Stimulated activated naive CD8-positive, alpha-beta T cell treated with anti-CD3 and anti-CD28 coated beads, Interleukin-15, Interleukin-2, amounts not matched to agents 100 ng/mL and 50 ng/mL, for 24 hours (primary cell): ENCODE measurements at regions not wholly inside any gene's neighbourhood (a gene's known extent, or its start where the extent isn't known, plus 50 kb on each side); places are given as distances from the start of the nearest gene placed in this dataset.
"Not testable (repeated sequence)": the region's sequence is repeated elsewhere in the genome, so short reads cannot be mapped to it uniquely, and the experiment has no call there.

Experiments used
- H3K27ac Mint-ChIP-seq: one replicate; pipeline ENCODE4 v1.8.0; 2021; ENCODE audit warnings: mild to moderate bottlenecking, mixed read lengths
- H3K27me3 Mint-ChIP-seq: one replicate; pipeline ENCODE4 v1.8.0; 2021; ENCODE audit warnings: mixed read lengths
- H3K36me3 Mint-ChIP-seq: one replicate; pipeline ENCODE4 v1.8.0; 2021; ENCODE audit warnings: low read depth, mixed read lengths
- H3K4me1 Mint-ChIP-seq: one replicate; pipeline ENCODE4 v1.8.0; 2021; ENCODE audit warnings: low read depth, mixed read lengths
- H3K4me3 Mint-ChIP-seq: one replicate; pipeline ENCODE4 v1.8.0; 2021; ENCODE audit warnings: mild to moderate bottlenecking, mixed read lengths
- H3K9me3 Mint-ChIP-seq: one replicate; pipeline ENCODE4 v1.8.0; 2021; ENCODE audit warnings: mixed read lengths

DNA sequence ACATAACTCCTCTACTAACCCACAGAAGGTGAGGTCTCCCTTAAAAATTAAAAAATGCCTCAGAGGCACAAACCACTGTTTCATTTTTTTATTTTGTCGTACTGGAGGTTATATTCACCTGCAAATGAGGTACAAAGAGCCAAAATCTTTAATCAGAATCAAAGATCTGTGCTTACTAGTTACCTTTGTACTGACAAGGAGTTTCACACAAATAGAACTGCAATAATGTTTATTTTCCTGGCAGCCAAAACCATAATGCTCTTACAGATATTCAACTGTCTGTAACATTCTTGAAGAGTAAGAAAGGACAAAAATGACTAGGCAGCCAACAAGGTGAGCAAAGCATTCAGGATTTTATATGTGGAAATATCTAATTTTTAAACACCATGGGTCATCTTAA is 105.1 kb upstream of the NOL4 start:
- Mint-ChIP-seq H3K9me3 (peaks cover 5% of the 10 kb centered on the region), H3K36me3 (no peaks in the 10 kb centered on the region), H3K27me3 (no peaks in the 10 kb centered on the region), H3K4me1 (no peaks in the 10 kb centered on the region), H3K4me3 (no peak overlapping the region), H3K27ac (no peak overlapping the region)

DNA sequence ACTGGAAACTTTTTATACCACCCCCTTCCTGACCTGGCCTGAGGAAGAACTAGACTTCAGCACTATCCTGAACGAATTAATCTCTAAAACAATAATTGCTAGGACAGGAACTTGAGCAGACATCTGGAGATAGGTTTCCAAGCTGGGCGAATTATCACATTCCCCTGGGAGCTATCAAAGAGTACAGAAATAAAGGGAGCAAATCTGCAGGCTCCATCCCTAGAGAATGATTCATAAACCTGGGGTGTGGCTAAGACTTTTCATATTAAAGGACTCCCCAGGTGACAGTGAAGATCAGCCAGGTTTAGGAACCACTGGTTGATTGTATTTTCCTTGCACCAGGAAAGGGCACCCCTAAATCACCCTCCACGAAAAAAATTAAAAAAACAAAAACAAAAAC is 105.6 kb upstream of the NOL4 start:
- Mint-ChIP-seq H3K27ac (no peak overlapping the region), H3K36me3 (no peaks in the 10 kb centered on the region), H3K27me3 (no peaks in the 10 kb centered on the region), H3K4me1 (no peaks in the 10 kb centered on the region), H3K4me3 (no peak overlapping the region), H3K9me3 (peaks cover 5% of the 10 kb centered on the region)

DNA sequence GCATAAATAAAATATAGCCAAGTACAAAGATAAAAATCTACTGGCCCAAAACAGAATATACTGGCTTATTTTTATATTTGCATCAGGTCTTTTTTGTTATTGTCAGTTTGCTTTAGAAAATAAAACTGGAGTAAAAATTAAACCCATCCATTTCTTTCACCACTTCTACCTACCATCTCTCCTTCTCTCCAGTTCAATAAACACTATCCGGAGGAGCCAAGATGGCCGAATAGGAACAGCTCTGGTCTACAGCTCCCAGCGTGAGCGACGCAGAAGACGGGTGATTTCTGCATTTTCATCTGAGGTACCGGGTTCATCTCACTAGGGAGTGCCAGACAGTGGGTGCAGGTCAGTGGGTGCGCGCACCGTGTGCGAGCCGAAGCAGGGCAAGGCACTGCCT is 106.2 kb upstream of the NOL4 start:
- H3K4me1 Mint-ChIP-seq, H3K4me3 Mint-ChIP-seq, H3K27ac Mint-ChIP-seq, H3K9me3 Mint-ChIP-seq, H3K36me3 Mint-ChIP-seq, H3K27me3 Mint-ChIP-seq: not testable (repeated sequence)

DNA sequence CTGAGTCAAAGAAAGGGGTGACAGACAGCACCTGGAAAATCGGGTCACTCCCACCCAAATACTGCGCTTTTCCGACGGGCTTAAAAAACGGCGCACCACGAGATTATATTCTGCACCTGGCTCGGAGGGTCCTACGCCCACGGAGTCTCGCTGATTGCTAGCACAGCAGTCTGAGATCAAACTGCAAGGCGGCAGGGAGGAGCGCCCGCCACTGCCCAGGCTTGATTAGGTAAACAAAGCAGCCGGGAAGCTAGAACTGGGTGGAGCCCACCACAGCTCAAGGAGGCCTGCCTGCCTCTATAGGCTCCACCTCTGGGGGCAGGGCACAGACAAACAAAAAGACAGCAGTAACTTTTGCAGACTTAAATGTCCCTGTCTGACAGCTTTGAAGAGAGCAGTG is 106.6 kb upstream of the NOL4 start:
- H3K27ac Mint-ChIP-seq, H3K27me3 Mint-ChIP-seq, H3K4me1 Mint-ChIP-seq, H3K36me3 Mint-ChIP-seq, H3K4me3 Mint-ChIP-seq, H3K9me3 Mint-ChIP-seq: not testable (repeated sequence)

DNA sequence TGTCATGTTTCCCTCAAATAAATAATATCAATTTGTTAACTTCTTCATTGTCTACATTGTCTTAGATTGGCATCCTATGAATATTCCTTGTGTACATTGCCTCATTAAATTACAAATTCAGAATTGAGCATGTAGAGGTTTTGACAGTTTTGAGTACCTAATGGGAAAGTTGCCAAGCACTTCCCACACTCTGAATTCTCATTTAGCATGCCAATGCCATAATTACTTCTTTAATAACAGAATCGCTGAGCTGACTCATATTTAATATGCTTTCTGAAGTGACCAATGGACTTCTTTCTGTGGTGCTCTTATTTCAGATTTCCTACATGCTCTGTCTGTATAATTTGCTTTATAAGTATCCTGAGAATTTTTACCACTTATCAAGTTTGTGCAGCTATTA is 114.4 kb upstream of the NOL4 start:
- Mint-ChIP-seq H3K27me3 (no peaks in the 10 kb centered on the region), H3K4me1 (no peaks in the 10 kb centered on the region), H3K36me3 (no peaks in the 10 kb centered on the region), H3K4me3 (no peak overlapping the region), H3K9me3 (peaks cover 13% of the 10 kb centered on the region), H3K27ac (no peak overlapping the region)

DNA sequence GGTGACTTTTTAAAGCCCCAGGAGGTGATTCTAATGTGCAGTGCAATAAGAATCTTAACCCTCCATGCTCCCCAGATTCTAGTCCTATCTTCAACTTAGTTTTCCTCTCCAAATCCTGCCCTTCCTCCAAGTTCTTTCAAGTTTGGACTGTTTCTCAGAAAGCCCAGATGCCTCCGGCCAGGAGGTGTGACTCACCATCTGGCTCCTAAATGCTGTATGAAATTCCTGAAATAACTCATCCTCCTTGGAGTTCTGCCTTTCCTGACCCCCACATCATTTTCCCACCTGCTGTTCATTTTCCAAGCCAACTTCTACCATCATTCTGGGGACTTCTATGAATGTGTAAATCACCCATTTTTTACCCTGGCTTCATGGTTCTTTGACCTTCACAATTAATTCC is 118.2 kb upstream of the NOL4 start:
- Mint-ChIP-seq H3K27ac (no peak overlapping the region), H3K27me3 (no peaks in the 10 kb centered on the region), H3K36me3 (no peaks in the 10 kb centered on the region), H3K4me1 (no peaks in the 10 kb centered on the region), H3K4me3 (no peak overlapping the region), H3K9me3 (peaks cover 13% of the 10 kb centered on the region)

DNA sequence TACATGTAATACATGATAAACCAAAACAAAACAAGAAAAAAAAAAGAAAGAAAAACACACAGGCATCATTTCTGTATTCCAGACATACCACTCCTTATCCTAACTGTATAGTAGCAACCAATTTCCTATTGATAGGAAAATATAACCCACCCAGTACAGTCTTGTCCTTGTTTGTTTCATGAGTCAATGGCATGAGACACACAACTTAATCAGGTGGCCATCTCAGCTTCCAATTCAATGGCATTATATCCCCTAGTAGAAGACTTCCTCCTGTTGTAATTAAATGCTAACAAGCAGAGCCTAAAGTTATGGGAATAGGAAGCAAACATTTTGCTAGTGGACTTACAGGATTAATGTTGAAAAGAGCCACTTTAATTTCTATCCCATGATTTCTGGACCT is 121.0 kb upstream of the NOL4 start:
- Mint-ChIP-seq H3K27ac (no peak overlapping the region), H3K36me3 (no peaks in the 10 kb centered on the region), H3K4me3 (no peak overlapping the region), H3K4me1 (no peaks in the 10 kb centered on the region), H3K9me3 (peaks cover 9% of the 10 kb centered on the region), H3K27me3 (no peaks in the 10 kb centered on the region)

DNA sequence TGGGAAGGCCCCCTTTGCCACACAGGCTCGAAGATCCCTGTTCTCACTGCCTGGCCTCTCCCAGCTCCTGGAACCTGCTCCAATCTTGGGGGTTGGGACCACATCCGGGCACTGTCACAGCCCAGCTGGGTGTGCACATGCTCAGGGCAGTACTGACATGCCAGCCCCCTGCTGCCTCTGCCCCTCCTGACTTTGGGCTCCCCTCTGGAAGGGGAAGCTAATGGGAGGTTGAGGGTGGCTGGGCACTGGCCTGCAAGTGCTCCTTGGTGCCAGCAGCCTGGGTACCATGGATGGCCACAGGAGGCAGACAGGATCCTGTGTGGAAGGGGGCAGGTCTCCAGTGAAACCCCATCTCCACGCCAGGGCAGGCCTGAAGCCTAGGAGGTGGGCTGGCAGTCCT is 126.1 kb upstream of the NOL4 start:
- Mint-ChIP-seq H3K36me3 (no peaks in the 10 kb centered on the region), H3K4me1 (no peaks in the 10 kb centered on the region), H3K27me3 (no peaks in the 10 kb centered on the region), H3K27ac (no peak overlapping the region), H3K4me3 (no peak overlapping the region), H3K9me3 (no peaks in the 10 kb centered on the region)

DNA sequence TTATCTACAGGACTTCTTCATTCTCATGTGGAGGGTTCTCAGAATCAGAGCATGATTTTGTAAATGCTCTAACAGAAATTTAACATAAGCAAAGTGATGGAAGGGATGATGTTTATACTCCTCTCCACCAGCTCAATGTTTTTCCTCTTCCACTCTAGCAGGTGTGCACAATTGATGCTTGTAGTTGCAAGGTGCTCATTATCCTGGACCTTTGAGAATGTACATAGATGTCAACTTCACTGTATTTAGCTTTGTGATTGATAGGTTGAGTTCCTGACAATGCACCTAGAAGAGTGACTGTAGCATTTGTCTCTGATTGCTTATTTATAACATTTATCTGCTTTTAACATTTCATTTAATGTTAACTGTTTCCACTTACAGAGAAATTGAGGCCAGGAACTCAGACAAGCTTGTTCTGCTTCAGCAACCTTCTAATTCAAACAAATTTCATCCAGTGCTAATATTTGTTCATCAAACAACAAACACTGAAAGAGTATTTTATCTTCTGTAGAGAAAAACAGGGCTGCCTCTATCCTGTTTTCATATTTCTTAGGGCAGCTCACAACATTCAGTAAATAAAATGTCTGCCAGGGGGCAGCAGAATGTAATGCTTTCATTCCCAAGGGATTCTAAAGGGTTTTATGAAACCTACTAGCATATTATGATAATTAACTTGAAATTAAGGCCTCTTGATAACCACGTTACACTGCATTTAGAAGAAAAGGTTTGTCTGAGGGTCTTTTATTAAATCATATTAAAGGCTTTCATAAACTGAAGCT is 127.9 kb upstream of the NOL4 start:
- no peak overlapping the region for H3K4me3 Mint-ChIP-seq
- H3K4me1 Mint-ChIP-seq, result no peaks in the 10 kb centered on the region
- no peaks in the 10 kb centered on the region for H3K36me3 Mint-ChIP-seq

DNA sequence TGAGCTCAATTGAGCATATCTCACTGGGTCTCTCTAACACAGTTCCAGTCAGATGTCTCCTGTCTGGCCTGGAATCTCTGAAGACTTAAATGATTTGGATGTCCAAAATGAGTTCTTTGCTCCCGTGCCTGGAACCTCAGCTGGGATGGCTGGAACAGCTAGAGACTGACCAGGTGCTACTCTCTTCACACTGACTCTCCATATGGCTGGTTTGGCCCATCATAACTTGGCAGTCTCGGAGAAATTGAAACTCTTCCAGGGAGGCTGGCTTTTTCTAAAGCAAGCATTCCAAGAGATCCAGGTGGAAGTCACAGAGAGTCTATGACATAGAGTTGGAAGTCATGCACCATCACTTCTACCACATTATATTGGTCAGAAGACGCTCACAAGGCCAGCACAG is 129.6 kb upstream of the NOL4 start:
- no peaks in the 10 kb centered on the region for H3K4me1 Mint-ChIP-seq
- no peaks in the 10 kb centered on the region for H3K36me3 Mint-ChIP-seq
- H3K4me3 Mint-ChIP-seq, result no peak overlapping the region
- no peaks in the 10 kb centered on the region for H3K27me3 Mint-ChIP-seq
- peaks cover 5% of the 10 kb centered on the region for H3K9me3 Mint-ChIP-seq
- no peak overlapping the region for H3K27ac Mint-ChIP-seq

More for the DNA sequence above, 127.9 kb upstream of the NOL4 start:
- H3K9me3 Mint-ChIP-seq, result no peaks in the 10 kb centered on the region
- H3K27ac Mint-ChIP-seq, result no peak overlapping the region
- H3K27me3 Mint-ChIP-seq, result no peaks in the 10 kb centered on the region

DNA sequence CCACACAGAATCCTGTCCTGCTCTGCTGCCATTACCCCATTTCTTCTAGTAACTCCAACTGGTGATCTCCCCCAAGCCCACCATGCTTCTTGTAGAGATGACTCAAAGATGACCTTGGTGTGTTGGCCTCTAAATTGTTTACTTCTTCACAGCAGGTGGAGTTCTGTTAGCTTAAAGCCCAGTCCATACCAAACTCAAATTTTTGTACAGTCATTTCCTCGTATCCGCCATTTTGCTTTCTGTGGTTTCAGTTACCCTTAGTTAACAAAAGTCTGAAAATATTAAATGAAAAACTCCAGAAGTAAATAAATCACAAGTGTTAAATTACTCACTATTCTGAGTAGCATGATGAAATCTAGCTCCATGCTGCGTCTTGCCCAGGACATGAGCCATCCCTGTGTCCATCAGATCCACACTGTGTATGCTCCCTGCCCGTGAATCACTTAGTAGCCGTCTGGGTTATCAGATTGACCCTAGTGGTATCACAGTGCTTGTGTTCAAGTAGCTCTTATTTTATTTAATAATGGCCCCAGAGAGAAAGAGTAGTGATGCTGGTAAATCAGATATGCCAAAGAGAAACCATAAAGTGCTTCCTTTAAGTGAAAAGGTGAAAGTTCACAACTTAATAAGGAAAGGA is 133.3 kb upstream of the NOL4 start:
- Mint-ChIP-seq H3K9me3 (peaks cover 11% of the 10 kb centered on the region), H3K4me3 (no peak overlapping the region), H3K27me3 (no peaks in the 10 kb centered on the region), H3K27ac (no peak overlapping the region), H3K36me3 (no peaks in the 10 kb centered on the region), H3K4me1 (no peaks in the 10 kb centered on the region)

DNA sequence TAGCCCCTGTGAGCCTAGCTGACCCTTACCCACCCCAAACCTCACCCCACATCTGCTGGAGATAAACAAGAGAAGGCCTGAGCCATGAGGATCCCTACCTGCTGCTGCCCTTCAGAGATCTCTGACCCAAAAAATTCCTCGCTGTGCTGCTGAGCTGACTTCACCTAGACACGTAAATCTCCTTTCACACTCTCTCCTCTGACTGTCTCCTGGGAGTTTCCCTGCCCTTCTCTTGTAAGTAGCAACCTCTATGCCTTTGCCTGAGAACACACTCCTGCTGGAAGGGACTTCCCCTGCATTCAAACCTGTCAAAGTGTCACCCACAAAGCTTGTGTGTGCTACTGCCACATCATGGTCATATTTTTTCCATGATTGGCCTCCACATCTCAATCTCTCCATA is 134.2 kb upstream of the NOL4 start:
- H3K4me3 Mint-ChIP-seq, result no peak overlapping the region
- no peaks in the 10 kb centered on the region for H3K27me3 Mint-ChIP-seq
- H3K27ac Mint-ChIP-seq, result no peak overlapping the region
- H3K4me1 Mint-ChIP-seq, result no peaks in the 10 kb centered on the region
- no peaks in the 10 kb centered on the region for H3K36me3 Mint-ChIP-seq
- peaks cover 11% of the 10 kb centered on the region for H3K9me3 Mint-ChIP-seq

DNA sequence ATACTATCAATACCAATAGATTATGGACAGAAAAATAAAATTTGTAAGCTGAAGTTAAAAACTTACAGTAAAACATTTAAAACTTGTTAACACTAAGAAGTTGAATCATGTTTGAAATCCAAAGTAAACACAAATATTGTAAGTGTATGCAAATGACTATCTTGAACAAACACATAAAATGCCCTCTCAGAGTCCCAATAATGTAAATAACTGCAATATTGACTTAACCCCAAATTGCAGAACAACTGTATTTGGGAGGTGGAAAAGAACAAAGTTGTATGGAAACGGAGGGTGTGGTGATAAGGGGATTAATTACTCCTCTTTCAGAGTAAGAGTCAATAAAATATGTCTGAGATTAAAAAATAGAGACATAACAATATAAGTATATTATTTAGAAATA is 140.0 kb upstream of the NOL4 start:
- H3K27me3 Mint-ChIP-seq, result no peaks in the 10 kb centered on the region
- H3K27ac Mint-ChIP-seq, result no peak overlapping the region
- peaks cover 6% of the 10 kb centered on the region for H3K9me3 Mint-ChIP-seq
- H3K36me3 Mint-ChIP-seq, result no peaks in the 10 kb centered on the region
- no peaks in the 10 kb centered on the region for H3K4me1 Mint-ChIP-seq
- H3K4me3 Mint-ChIP-seq, result no peak overlapping the region

DNA sequence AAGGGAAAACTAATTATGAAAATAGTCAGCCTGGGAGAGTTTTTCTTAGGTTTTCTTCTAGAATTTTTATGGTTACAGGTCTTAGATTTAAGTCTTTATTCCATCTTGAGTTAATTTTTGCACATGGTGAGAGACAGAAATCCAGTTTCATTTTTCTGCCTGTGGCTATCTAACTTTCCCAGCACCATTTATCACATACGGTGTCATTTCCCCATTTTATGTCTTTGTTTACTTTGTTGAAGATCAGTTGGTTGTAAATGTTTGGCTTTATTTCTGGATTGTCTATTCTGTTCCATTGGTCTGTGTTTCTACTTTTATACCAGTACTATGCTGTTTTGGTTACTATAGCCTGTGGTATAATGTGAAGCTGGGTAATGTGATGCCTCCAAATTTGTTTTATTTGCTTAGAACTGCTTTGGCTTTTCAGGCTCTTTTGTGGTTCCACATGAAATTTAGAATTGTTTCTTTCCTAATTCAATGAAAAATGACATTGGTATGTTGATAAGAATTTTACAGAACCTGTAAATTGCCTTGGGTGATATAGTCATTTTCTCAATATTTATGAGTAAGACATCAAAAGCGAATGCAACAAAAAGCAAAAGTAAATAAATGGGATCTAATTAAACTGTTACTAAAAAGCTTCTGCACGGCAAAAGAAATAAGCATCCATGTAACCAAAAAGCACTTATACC is 146.1 kb upstream of the NOL4 start:
- Mint-ChIP-seq H3K36me3 (no peaks in the 10 kb centered on the region), H3K4me1 (no peaks in the 10 kb centered on the region)

DNA sequence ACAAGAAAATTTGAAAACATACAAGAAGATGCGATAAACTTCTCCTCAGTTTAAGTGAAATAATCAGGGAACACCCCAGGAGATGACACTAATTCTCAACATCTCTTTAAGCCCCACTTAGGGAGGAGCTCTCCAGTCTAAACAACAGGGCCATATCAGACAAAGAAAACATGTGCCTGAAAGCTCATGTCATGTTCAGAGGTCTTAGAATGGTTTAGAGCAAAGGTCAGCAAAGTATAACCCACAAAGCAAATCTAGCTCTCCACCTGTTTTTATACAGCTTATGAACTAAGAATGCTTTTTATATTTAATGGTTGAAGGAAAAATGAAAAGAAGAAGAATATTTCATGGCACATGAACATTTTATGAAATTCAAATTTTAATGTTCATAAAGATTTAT is 155.6 kb upstream of the NOL4 start:
- Mint-ChIP-seq H3K4me1 (no peaks in the 10 kb centered on the region), H3K4me3 (no peak overlapping the region), H3K36me3 (no peaks in the 10 kb centered on the region), H3K9me3 (peaks cover 14% of the 10 kb centered on the region), H3K27ac (no peak overlapping the region), H3K27me3 (no peaks in the 10 kb centered on the region)

More for the DNA sequence above, 146.1 kb upstream of the NOL4 start:
- Mint-ChIP-seq H3K27ac (no peak overlapping the region), H3K27me3 (no peaks in the 10 kb centered on the region), H3K4me3 (no peak overlapping the region), H3K9me3 (no peaks in the 10 kb centered on the region)
